Psoas muscle (tissue), 7 donors: ENCODE measurements at regions not wholly inside any gene's neighbourhood (a gene's known extent, or its start where the extent isn't known, plus 50 kb on each side); places are given as distances from the start of the nearest gene placed in this dataset.
"Not testable (repeated sequence)": the region's sequence is repeated elsewhere in the genome, so short reads cannot be mapped to it uniquely, and the experiment has no call there.

Source experiments
- ATAC-seq, 4 donors: fragments of 200-7000 bp; cut with Tn5 transposase; one replicate each; pipeline ENCODE4 v1.9.1; 2020; ENCODE audit warnings: moderate library complexity in 3 of 4, mild to moderate bottlenecking in 2 of 4
- DNase-seq, 2 donors: peaks; one replicate each; pipeline ENCODE4 v3.0.0-alpha.2; 2020
- H3K27ac ChIP-seq: fragments of 200-600 bp; one replicate; pipeline ENCODE4 v1.8.0; 2022
- H3K27me3 ChIP-seq, 3 donors: fragments of 200-600 bp in 1 of 3; one replicate each; pipeline versions ENCODE4 v1.6.1 to v1.8.0; 2013 to 2022; ENCODE audit warnings: low read length in 2 of 3, mild to moderate bottlenecking in 2 of 3, moderate library complexity in 1 of 3; ENCODE audit not compliant: insufficient read depth in 3 of 3
- H3K36me3 ChIP-seq, 2 donors: fragments of 200-600 bp in 1 of 2; one replicate each; pipeline versions ENCODE4 v1.6.1 to v1.8.0; 2013 to 2022; ENCODE audit warnings: low read depth in 1 of 2, mild to moderate bottlenecking in 1 of 2, moderate library complexity in 1 of 2; ENCODE audit not compliant: insufficient read depth in 1 of 2
- H3K4me1 ChIP-seq: fragments of 200-600 bp; one replicate; pipeline ENCODE4 v1.8.0; 2022
- H3K4me3 ChIP-seq: fragments of 200-600 bp; one replicate; pipeline ENCODE4 v1.8.0; 2022; ENCODE audit warnings: mild to moderate bottlenecking
- H3K9me3 ChIP-seq: fragments of 200-600 bp; one replicate; pipeline ENCODE4 v1.8.0; 2022
- WGBS, 3 donors: extraction: QIAGEN DNeasy Blood & Tissue Kit; methylation state at CpG; one replicate each; pipeline versions ENCODE4 v1.1.6 to v1.1.7; 2013; 5-methylcytosine and 5-hydroxymethylcytosine counted together
- intact Hi-C, 2 donors: fragments of 100-400 bp; cut with DNase I; formaldehyde crosslinking; loops; one replicate each; pipeline versions ENCODE4 v1.11.0 to v1.14.2; 2022
- TF ChIP-seq, protein P1 (sequence below): fragments of 200-600 bp; IDR thresholded peaks from one replicate; pipeline ENCODE4 v1.8.0; 2022; ENCODE audit warnings: antibody characterized with exemption
- donor health status: healthy with polysubstance abuse.
- donor health status: DM: no; HTN: no; CAD: no; lungs with moderate emphysema.
- donor health status: Bipolar disorder and iron deficiency.
- donor health status: healthy.
- donor health status: DM: yes; HTN: yes; CAD: no.
- donor health status: DM: no; HTN: no; CAD: no.
- donor health status: DM: yes; HTN: yes; CAD: no.

DNA sequence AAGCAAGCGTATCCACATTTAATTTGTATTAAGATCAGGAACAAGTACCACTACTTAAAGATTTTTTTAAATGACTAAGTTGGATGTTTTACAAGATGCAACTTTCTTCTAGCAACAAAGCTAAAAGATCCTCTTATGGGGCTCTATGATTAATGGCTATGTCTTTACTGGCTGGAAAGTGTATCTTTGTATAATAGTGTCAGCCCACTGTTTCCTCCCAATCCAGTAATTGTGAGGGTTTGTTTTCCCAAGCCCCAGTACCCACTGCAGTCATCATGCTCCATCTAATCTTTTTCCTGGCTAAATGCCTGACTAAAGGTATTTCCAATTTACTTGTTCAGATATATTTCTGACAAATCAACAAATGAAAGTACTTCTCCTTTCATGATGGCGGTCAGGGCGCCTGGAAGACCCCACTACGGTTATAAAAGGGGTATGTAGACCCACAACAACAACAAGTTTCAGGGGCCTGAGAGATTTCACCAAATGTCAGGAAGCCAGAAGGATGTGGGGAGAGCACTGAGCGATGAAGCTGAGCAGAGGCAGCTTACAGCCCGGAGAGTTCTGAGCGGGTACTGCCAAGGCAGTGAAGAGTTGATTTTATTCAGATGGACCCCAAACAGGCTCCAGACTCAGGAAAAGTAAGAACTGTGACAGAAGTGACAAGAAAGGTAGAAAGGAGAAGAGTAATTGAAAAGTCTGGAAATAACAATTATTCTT is 222.6 kb upstream of the KLF14 start:
- TF ChIP-seq, protein P1, sequence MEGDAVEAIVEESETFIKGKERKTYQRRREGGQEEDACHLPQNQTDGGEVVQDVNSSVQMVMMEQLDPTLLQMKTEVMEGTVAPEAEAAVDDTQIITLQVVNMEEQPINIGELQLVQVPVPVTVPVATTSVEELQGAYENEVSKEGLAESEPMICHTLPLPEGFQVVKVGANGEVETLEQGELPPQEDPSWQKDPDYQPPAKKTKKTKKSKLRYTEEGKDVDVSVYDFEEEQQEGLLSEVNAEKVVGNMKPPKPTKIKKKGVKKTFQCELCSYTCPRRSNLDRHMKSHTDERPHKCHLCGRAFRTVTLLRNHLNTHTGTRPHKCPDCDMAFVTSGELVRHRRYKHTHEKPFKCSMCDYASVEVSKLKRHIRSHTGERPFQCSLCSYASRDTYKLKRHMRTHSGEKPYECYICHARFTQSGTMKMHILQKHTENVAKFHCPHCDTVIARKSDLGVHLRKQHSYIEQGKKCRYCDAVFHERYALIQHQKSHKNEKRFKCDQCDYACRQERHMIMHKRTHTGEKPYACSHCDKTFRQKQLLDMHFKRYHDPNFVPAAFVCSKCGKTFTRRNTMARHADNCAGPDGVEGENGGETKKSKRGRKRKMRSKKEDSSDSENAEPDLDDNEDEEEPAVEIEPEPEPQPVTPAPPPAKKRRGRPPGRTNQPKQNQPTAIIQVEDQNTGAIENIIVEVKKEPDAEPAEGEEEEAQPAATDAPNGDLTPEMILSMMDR = no peak
- ATAC-seq = no peak
- Histone ChIP-seq H3K4me1 (peaks cover 48% of the 10 kb centered on the region), H3K4me3 (no peak overlapping the region), H3K27me3 (no peaks in the 10 kb centered on the region), H3K27ac (no peak overlapping the region), H3K36me3 (peaks cover 3 to 49% of the 10 kb centered on the region in 2 donors), H3K9me3 (no peaks in the 10 kb centered on the region)
- DNase-seq = no peak
- WGBS, 3 donors = 76 to 88% (median 85%) methylated on average over 7 of the region's 7 CpGs
- intact Hi-C loops = loop anchor here in 1 of 2 donors (10.0 kb wide), 1 partner anchor 292 kb away; the partner anchor contains the start of gene COPG2

DNA sequence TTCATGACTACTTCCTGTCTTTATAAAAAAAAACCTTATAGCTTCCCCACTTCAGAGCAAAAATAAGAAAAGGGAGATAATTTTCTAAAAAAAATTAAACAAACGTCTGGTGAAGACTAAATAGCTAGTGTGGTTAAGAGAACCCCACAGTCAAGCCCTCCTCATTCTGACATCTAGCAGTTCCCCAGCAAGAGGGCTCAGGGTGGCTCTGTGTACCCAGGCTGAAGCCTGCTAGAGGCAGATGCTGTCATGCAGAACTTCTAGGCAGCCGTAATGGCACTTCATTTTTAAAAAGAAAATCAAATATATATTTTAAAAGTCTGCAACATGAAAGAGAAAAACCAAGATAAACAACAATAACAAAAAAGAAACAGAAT is 223.1 kb upstream of the KLF14 start:
- intact Hi-C loops = loop anchor here in 1 of 2 donors (10.0 kb wide), 1 partner anchor 292 kb away; the partner anchor contains the start of gene COPG2
- no peak for ATAC-seq
- whole genome bisulfite sequencing, 3 donors = 59 to 79% (median 72%) methylated on average over 2 of the region's 2 CpGs
- H3K4me3 ChIP-seq = no peak overlapping the region
- DNase-seq = no peak
- no peaks in the 10 kb centered on the region for H3K27me3 ChIP-seq
- no peak overlapping the region for H3K27ac ChIP-seq
- TF ChIP-seq, protein P1 = no peak
- H3K36me3 ChIP-seq = peaks cover 3 to 45% of the 10 kb centered on the region in 2 donors
- H3K9me3 ChIP-seq = no peaks in the 10 kb centered on the region
- peaks cover 50% of the 10 kb centered on the region for H3K4me1 ChIP-seq

DNA sequence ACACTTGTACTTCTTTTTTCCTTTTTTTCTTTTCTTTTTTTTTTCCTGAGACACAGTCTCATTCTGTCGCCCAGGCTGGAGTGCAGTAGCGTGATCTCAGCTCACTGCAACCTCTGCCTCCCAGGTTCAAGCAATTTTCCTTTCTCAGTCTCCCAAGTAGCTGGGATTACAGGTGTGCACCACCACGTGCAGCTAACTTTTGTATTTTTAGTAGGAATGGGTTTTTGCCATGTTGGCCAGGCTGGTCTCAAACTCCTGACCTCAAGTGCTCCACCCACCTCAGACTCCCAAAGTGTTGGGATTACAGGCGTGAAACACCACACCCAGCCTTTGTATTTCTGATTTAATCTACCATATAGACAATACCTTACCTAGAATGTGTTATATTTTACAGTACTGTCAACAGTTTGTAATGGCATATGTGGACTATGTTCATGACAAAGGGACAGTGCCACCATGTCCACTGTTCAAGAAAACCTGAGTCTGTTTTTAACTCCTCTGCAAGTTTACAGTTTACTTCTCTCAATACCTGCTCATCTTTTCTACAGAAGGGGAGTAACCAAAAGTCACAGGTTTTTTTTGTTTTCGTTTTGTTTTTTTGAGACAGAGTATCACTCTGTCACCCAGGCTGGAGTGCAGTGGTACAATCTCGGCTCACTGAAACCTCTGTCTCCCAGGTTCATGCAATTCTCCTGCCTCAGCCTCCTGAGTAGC is 223.9 kb upstream of the KLF14 start:
- not testable (repeated sequence) for DNase-seq, ATAC-seq, H3K4me3 ChIP-seq, H3K27me3 ChIP-seq, H3K9me3 ChIP-seq
- H3K36me3 ChIP-seq = peaks cover 3 to 41% of the 10 kb centered on the region in 2 donors
- WGBS, 3 donors = 84 to 93% (median 91%) methylated on average over 6 of the region's 6 CpGs
- peaks cover 48% of the 10 kb centered on the region for H3K4me1 ChIP-seq
- intact Hi-C loops = loop anchor here in 1 of 2 donors (10.0 kb wide), 1 partner anchor 293 kb away; the partner anchor contains the start of gene COPG2
- peak overlapping the region; percentile 7 for H3K27ac ChIP-seq

DNA sequence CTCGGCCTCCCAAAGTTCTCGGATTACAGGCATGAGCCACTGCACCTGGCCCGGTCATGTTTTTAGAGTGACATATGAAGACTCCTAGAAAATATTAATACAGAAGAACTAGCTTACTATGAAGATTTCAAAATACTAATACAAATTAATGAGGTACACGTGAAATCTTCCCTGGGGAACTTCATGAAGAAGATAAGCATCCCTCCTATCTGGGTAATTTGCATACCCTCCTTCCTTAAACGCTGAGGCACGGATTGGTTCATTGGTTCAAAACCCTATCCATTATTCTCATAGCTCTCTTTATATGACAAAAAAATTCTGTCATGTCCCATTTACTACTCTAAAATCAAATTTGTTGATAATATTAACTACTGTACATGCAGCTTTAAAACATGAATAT is 224.8 kb upstream of the KLF14 start:
- no peak for ATAC-seq
- Histone ChIP-seq H3K27me3 (no peaks in the 10 kb centered on the region), H3K27ac (peak overlapping the region; percentile 7), H3K4me3 (no peak overlapping the region), H3K9me3 (no peaks in the 10 kb centered on the region), H3K36me3 (peaks cover 3 to 44% of the 10 kb centered on the region in 2 donors), H3K4me1 (peaks cover 53% of the 10 kb centered on the region)
- WGBS, 3 donors = 47 to 71% (median 62%) methylated on average over 6 of the region's 6 CpGs
- TF ChIP-seq, protein P1 = no peak
- no peak for DNase-seq
- intact Hi-C loops = loop anchor here in 1 of 2 donors (10.0 kb wide), 1 partner anchor 294 kb away; the partner anchor contains the start of gene COPG2

DNA sequence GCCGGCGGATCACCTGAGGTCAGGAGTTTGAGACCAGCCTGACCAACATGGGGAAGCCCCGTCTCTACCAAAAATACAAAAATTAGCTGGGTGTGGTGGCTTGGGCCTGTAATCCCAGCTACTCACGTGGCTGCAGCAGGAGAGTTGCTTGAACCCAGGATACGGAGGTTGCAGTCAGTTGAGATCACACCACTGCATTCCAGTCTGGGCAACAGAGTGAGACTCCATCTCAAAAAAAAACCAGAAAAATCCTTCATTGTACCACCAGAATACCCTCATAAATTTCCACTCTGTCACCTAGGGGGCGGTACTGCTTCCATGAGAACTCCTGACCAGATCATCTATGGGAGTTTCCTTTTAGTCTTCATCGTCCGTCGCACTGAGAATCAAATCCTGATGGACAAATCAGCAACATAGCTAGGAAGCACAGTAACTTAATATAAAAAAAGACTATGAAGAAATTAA is 225.8 kb upstream of the KLF14 start:
- H3K4me3 ChIP-seq = no peak overlapping the region
- 81 to 90% (median 83%) methylated on average over 9 of the region's 9 CpGs for WGBS, 3 donors
- peak overlapping the region; percentile 47 for H3K27ac ChIP-seq
- H3K36me3 ChIP-seq = peaks cover 3 to 52% of the 10 kb centered on the region in 2 donors
- no peaks in the 10 kb centered on the region for H3K9me3 ChIP-seq
- intact Hi-C loops = loop anchor here in 1 of 2 donors (10.0 kb wide), 1 partner anchor 295 kb away; the partner anchor contains the start of gene COPG2
- DNase-seq = no peak
- peaks cover 53% of the 10 kb centered on the region for H3K4me1 ChIP-seq
- H3K27me3 ChIP-seq = no peaks in the 10 kb centered on the region
- no peak for ATAC-seq
- TF ChIP-seq, protein P1 = no peak
